Kasumi-1 (cell line): ENCODE measurements at regions not wholly inside any gene's neighbourhood (a gene's known extent, or its start where the extent isn't known, plus 50 kb on each side); places are given as distances from the start of the nearest gene placed in this dataset.

ENCODE experiments used
- DNase-seq, 2 experiments: peaks; one replicate each; lab custom pipeline; 2025; lab: John Stamatoyannopoulos, UW

DNA sequence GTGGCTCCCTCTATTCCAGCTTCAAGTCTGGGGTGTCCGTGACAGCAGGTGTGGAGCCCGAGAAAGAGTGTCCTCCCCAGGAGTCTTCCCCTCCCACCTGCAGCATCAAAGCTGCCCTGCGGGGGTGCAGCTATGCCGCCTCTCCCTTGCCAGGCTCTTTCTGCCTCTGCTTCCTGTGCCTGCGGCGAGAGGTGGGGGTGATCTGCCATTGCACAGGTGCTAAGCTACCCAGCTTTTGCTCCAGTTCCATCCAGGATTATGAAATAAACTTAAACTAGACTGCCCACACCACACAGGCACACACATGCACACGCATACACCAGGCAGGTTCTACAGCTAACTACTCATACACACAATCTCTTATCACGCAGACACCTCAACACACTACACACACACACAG, 104.7 kb upstream of the CLDN10 start:
- no peak for DNase-seq

DNA sequence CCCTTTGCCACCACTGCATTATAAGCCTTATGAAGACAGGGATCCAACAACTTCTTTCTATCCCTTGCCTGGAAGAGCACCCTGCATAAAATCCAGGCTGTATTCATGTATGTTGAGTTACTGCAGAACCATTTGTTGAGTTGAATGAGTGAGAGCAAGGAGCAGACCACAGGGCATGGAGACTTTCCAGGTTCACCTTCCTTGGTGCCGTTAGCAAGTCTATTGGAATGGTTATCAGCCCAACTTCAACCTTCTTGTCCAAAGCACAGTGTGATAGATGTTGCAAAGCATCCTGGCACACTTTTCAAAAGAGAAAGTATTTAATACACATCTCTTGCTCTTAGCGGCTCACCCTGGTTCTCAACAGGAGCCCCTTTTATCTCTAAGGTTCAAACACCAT, 100.9 kb upstream of the CLDN10 start:
- DNase-seq: no peak

DNA sequence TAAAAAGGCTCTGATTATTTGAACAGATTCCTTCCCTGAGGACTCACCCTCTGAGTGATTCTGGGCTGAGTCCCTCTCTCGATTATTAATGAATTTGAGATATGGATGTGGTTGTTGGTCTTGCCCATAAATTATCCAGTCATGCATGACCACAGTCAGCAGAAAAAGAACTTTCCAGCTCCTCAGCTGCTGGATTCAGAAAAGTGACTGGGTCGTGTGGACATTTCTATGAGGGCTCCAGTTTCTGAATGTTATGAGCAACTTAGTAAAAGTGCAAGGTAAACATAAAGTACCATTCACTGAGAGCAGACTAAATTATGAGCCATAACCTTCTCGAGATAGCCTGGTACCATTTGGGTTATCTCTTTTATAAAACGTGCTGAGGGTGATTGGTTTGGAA, 100.1 kb upstream of the CLDN10 start:
- DNase-seq: no peak

- DNase-seq: no peak
These were observed 96.7 kb upstream of the CLDN10 start for GRCh38 chr13:95455782-95456181.

GRCh38 chr13:95456815-95457214, 95.7 kb upstream of the CLDN10 start:
- DNase-seq: peak; percentile 67 to 74

GRCh38 chr13:95457294-95457693, 95.2 kb upstream of the CLDN10 start:
- DNase-seq: peak; percentile 10 to 27

DNA sequence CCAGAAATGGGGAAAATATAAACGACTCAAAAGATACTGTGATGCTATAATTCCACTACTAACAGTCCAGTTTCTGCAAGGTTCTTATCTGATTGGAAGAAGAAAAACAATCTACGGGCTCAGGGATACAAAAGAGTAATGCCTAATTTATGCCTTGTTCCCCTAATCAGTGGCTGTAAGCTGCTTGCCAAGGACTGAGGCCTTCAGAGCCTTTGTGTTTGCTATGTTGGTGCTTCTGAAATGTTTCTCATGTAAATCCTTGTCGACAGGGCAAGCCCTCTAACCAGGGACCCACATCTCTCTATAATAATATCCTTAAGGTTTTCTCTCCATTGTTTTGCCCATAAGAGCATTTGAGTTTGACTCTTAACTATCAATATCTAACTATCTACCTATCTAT, 89.7 kb upstream of the CLDN10 start:
- no peak for DNase-seq

DNA sequence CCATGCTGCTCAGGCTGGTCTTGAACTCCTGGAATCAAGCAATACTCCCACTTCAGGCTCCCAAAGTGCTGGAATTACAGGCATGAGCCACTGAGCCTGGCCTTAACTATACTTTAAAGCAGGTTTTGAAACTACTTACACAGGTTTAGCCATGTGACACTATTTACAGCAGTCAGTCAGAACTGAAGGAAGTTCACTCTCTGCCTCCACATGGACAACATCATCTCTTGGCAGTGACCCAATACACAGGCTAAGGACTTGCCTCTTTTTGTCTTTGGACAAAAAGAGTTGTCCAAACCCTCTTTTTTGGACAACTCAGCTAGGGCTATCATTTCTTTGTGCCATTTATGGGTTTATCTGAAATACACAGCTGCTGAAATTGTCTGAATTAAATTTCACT, 89.0 kb upstream of the CLDN10 start:
- DNase-seq: no peak

GRCh38 chr13:95470574-95471366, 81.8 kb upstream of the CLDN10 start:
- DNase-seq: no peak

GRCh38 chr13:95471960-95472359, 80.6 kb upstream of the CLDN10 start:
- no peak for DNase-seq

GRCh38 chr13:95474992-95475391, 77.5 kb upstream of the CLDN10 start:
- no peak for DNase-seq

- DNase-seq: no peak
These were observed 75.3 kb upstream of the CLDN10 start for GRCh38 chr13:95477187-95477586.

- peak; percentile 30 to 60 for DNase-seq
These were observed 72.8 kb upstream of the CLDN10 start for GRCh38 chr13:95479731-95480130.

- peak; percentile 96 for DNase-seq
These were observed 72.4 kb upstream of the CLDN10 start for GRCh38 chr13:95480131-95480545.

- DNase-seq: no peak
These were observed 71.4 kb upstream of the CLDN10 start for GRCh38 chr13:95480791-95481780.

GRCh38 chr13:95484052-95484451, 68.5 kb upstream of the CLDN10 start:
- no peak for DNase-seq

DNA sequence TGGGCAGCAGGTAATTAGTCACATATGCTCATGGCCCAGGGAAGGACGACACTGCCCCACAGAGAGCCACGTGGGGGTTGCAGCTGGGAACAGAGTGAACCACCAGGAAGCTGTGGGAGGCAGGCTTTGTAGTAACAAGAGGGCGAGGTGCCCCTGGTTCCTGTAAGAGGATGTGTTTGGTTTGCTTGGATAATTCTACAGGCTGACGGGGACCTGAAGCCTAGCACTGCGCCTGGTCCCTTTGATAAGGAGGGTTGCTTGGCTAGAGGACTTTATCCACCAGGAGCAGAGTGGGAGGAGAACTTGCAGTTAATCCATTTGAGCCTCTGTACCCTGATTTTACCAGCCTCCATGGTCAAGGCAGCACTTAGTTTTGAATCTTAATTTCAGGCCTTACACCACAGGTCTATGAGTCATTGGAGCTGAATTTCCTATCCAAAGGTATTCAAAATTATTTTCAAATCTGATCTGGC, 67.4 kb upstream of the CLDN10 start:
- peak; percentile 56 to 67 for DNase-seq

DNA sequence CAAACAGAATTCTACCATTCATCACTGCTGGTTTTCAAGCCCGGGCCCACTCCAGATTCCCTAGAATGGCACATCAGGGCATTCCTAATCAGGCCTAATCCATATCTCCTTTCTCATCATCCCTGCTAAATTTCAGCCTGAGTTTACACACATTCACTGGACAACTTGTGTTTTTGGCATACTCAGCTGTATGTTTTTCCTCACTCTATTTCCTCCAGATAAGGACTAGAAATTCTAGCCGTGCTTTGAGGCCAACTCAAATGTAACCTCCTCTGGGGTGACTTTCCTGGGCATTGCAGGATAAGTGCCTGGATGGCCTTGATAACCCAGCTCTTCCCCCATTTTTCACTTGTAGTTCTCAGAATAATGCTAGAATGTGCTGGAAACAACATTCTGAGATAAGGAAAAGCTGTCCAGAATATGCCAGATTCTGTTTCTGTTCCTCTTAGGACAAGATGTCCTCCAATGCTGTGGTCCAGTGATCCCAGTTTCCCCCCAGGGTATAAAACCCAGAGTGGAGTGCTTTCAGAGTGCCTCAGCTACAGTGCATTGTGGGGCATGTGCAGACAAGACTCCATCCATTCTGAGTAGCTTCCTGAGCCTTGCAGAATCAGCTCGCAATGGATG, 66.9 kb upstream of the CLDN10 start:
- no peak for DNase-seq

- no peak for DNase-seq
These were observed 60.3 kb upstream of the CLDN10 start for GRCh38 chr13:95492044-95492801.

DNA sequence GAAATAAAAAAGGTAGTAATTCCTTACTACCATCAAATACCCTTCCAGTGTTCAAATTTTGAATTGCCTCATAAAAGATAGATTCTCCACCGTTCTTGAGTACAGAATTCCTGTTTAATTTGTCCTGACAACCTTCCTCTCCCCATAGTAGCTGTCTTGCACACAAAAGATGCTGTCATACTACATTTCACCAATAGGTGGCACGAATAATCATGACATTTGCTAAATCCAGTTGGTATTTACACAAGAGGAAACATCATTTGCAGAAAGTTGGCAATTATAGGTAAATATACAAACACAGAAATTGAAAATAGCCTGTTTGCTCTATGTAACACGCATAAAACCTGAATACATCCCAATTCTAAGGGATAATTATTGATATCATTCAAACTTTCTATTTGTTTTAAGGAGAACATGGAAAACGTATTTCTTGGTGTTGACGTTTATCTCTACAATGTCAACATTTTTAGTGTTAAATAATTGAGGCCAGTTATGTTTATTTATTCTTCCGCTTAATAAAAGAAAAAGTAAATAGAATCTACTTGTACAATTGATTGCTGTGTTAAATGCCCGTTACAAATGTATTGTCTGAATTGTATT, 58.3 kb upstream of the CLDN10 start:
- peak; percentile 74 to 76 for DNase-seq

DNA sequence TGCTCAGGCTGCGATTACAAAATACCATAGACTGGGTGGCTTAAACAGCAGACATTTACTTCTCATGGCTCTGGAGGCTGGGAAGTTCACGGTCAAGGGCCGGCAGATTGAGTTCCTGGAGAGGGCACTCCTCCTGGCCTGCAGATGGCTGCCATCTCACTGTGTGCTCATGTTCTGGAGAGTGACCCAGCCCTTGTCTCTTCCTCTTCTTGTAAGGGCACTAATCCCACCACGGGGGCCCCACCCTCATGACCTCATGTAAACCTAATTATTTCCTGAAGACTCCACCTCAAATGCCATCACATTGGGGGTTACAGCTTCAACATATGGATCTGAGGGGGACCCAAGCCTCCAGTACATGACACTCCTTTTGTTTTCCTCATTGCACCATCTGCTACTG, 56.0 kb upstream of the CLDN10 start:
- no peak for DNase-seq
